HG03457 (cell line): ENCODE measurements at regions not wholly inside any gene's neighbourhood (a gene's known extent, or its start where the extent isn't known, plus 50 kb on each side); places are given as distances from the start of the nearest gene placed in this dataset.

Source experiments
- ATAC-seq: cut with Tn5 transposase; IDR thresholded peaks from one replicate; pipeline ENCODE4 v1.9.1; 2021; ENCODE audit warnings: moderate number of reproducible peaks; ENCODE audit not compliant: unreplicated experiment

DNA sequence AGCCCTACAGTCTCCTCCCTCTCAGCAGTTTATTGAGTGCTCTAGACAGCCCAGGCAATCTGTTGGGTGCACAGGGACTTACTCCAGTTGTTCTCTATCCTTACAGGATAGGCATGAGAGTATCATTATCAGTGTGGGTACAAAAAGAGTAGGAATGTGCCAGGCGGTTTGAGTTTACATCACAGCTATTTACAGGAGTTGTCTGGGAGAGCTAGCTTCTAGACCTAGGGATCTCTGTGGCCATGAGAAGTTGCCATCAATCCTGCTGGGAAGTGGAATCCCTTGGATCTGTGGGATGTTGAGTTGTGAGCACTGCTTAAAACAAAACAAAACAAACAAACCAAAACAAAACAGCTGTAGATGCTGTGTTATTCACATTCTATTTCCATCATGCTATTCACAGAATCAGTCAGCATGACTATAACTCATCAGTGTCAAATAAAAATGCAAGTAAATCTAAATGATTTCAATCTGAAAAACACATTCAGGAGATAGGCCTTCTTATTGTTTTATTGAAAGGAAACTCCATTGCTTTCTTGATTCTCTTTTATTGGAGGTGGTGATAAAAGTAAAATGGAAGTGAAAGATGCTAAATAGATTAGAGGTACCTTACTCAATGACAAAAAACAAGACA lies 552.4 kb upstream of the ZNF608 start:
- ATAC-seq = no peak

DNA sequence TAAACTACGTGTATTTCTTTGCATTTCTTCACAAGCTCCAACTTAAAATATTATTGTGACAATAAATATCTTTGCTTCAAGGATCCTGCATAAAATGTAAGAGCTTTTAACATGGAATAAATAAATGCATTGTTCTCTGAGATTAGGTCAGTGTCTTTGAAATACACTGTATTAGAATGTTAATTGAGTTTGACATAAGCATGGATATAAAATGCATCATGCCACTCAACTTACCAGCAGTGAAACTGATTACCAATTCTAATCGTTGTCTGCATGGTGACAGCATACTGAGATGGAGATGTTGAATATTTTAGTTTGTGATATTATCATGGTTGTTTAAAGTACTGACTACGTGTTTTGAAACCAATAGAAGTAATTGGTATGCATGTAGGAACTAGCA lies 555.3 kb upstream of the ZNF608 start:
- no peak for ATAC-seq

DNA sequence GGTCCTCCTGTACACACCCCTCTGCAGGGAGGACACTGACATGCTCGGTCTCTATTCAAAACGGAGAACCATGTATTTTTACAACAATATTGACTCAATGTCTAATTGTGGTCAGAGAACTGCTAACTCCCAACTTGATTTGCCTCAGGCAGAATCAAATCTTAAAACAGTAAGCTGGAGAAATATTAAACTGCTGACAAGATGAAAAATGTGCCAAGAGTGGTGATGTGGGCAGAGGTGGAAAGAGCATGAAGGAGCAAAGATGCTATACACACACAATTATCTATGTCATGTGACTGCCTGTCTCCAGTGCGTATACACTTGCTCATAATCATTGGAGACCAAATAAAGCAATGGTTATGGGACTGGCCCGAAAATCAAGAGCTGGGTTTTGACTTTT lies 556.1 kb upstream of the ZNF608 start:
- no peak for ATAC-seq

DNA sequence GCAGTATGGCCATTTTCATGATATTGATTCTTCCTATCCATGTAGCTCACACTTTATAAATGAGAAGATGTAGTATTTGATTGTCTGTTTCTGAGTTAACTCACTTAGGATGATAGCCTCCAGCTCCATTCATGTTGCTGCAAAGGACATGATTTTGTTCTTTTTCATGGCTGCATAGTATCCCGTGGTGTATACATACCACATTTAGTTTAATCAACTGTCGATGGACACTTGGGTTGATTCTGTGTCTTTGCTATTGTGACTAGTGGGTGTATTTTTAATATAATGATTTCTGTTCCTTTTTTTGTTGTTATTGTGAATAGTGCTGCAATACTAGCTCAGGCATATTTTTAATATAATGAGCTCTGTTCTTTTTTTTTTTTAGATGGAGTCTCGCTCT lies 560.3 kb upstream of the ZNF608 start:
- no peak for ATAC-seq

DNA sequence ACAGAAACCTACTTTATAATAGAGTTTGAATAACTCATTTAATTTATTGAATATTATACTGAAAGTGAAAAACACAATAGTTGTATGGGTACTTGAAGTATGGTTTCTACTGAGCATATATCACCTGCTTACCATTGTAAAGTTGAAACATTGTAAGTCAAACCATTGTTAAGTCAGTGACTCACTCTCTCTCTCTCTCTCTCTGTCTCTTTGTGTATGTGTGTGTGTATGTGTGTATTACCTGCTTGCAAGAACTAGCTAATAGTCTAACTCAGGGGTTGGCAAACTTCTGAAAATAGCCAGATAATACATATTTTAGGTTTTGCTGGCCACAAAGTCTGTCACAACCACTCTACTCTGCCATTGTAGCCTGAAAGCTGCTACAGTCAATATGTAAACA lies 564.3 kb upstream of the ZNF608 start:
- no peak for ATAC-seq

- no peak for ATAC-seq
These were observed 565.3 kb upstream of the ZNF608 start for GRCh38 chr5:125311743-125312142.

DNA sequence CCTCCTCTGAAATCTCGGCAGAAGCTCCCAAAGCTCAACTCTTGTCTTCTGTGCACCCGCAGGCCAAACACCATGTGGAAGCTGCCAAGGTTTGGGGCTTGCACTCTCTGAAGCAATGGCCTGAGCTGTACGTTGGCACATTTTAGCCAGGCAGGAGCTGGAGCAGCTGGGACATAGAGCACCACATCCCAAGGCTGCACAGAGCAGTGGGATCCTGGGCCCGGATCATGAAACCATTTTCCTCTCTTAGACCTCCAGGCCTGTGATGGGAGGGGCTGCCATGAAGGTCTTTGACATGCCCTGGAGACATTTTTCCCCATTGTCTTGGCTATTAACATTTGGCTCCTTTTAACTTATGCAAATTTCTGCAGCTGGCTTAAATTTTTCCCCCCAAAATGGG lies 567.1 kb upstream of the ZNF608 start:
- ATAC-seq = no peak

DNA sequence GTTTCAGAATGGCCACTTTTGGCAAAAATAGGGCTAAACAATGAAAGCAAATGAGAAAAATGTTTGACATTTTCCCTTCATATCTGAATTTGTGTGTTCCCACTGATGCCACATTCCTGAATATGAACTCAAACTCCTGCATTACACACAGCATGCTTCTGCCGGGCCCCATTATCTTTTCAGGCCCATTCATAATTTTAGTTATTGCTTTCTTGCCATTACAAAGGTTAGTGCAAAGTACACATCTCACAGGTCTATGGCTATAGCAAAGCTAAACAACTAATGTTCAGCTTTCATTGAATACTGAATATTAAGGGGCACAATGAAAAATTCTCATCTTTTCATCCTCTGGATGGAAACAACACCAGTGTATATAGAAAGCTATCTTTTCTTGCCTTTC lies 568.9 kb upstream of the ZNF608 start:
- no peak for ATAC-seq

DNA sequence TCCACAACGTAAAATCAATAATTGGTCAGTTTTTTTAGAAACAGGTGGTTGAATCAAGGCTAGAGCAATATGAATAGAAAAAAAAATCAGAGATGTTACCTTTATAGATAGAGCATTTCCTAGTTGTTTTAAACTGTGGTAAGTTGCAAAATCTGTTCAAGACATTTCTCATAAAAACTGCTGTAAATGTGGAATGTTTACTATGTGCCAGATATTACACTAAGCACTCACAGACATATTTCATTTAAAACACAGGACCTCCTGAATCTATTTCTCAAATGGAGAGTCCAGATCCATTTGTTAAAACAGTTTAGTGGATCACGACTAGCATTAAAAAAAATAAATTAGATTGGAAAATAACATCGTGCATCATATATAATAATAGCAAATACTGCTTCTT lies 570.0 kb upstream of the ZNF608 start:
- no peak for ATAC-seq

GRCh38 chr5:125316915-125317535 lies 570.6 kb upstream of the ZNF608 start:
- ATAC-seq = no peak

DNA sequence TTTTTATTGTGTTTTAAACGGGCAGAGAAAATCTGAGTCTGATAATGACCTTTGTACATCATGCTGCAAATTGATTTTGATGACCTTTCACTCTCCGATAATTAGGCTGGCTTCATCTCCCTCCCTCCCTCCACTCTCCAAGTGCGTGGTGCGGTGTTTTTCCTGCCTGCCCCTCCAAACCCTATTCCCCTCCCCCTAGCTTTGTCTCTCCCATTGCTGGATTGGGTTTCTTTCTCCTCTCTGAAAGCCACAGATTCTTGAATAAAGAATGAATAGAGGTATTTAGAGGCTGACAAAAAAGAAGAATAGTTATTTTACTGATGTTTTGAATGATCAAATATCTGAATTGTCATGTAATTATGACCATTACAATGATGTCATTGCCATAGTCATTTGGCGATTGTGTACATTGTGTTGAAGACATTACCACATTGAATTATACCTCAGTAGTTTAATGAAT lies 571.1 kb upstream of the ZNF608 start:
- ATAC-seq = no peak

DNA sequence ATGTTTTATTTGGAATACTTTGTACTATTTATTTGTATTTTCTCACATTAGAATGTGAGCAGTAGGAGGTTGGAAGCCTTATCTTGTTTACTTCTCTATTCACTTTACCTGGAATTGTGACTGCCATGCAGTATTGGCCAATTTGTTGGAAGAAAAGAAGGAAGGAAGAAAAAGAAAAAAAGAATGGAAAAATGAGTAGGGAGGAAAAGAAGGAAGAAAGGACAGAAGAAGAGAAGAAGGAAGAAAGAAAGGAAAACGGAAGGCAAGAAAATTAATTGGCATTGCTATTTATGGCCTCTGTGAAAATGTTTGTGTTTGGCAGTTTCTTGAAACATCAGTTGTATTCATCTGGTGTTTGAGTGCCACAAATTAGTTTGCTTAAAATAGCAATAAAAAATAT lies 575.2 kb upstream of the ZNF608 start:
- ATAC-seq = no peak

GRCh38 chr5:125323613-125324012 lies 577.2 kb upstream of the ZNF608 start:
- no peak for ATAC-seq

DNA sequence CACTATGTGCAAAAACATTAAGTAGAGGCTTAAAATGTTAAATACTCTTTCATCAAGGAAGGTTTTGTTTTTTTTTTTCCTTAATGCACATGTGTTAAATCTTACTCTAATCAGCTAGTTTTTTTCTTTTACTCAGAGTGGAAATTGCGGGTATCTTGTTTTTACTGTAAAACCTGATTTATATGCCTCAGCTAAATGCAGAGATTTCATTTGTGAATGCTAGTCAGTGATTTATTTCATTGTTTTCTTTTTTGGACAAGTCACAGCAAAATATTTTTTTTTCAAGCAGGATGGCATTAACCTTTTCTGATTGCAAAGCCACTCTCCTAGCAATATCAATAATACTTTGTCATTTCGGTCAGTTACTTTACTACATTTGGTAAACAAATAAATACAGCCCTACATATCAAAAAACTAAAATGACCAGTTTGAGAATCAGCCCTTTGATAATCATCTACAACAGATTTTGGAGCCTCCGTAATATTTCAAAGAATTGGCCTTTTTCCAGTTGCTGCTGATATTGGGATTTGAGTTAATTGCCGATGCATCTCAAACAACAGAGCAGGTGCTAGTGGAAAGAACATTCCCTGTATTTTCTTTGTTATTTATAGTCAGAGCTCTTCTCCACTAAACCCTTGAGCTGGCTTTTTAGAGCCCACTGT lies 579.2 kb upstream of the ZNF608 start:
- ATAC-seq = no peak

DNA sequence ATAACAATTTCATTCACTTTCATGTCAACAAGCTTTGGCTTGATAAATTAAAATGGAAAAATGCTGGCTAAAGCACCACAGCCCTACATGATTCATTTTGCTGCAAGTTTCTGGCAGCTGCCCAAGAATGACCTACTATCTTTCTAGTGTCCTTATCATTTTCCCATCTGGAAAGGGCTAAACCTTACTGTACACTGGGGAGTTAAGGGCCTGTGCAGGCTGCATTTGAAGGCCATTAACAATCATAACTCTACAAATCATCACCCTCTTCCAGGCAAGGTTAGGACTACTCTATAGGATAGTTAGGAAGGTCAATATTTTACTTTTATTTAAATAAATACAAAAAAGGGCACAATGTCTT lies 579.7 kb upstream of the ZNF608 start:
- ATAC-seq = no peak

DNA sequence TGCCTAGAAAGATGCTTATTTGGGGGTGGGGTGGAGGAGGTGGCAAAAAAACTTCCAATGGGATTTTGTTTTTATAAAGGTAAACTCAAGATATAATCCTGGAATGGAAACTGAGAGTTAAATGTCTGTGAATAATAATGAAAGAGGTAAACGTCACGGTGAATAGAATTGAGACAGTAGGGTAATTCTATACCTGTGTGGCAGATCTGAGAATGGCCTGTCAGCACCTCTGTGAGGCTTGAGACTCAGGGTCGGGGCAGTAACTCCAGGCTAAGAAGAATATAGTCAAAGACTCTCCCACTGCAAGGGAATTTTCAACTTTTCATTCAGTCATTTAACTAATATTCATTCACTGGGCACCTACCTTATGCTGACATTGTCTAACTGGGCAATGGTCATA lies 581.2 kb upstream of the ZNF608 start:
- no peak for ATAC-seq

- no peak for ATAC-seq
These were observed 585.7 kb upstream of the ZNF608 start for GRCh38 chr5:125331987-125332598.

DNA sequence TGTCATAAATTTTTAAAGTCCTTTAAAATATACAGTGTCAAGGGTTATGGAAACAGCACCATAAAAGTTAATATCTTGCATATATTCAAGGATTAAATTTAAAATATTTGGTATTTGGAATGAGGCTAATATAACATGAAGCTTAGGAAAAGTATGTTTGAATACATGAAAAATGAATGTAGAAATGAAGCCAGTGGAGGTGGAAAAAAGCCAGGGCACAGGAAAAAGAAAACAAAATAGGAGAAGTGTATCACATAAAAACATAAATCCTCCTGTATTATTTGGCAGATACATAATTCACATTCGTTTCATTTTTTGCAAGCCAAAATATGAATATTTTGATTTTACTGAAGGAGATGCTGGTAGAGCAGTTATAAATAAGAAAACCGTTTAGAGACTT lies 587.0 kb upstream of the ZNF608 start:
- ATAC-seq = no peak

GRCh38 chr5:125336401-125336800 lies 590.0 kb upstream of the ZNF608 start:
- ATAC-seq = no peak

DNA sequence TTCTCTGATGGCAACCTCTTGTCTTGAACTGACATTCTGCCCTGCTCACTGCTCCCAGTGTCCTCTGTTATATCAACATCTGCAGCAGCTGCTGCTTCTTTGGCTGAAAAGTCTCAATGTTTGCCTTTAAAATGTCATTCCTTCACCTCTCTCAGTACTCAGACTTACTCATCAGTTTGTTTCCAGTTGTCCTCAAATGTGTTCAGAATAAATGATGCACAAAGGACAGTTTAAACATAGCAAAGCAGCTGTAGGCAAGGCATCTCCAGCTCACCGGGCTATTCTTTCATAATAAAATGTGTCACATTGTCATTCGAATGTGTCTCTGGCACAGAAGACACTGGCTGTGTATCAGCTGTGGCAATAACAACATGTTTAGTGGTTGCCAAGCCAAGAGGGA lies 590.9 kb upstream of the ZNF608 start:
- no peak for ATAC-seq

DNA sequence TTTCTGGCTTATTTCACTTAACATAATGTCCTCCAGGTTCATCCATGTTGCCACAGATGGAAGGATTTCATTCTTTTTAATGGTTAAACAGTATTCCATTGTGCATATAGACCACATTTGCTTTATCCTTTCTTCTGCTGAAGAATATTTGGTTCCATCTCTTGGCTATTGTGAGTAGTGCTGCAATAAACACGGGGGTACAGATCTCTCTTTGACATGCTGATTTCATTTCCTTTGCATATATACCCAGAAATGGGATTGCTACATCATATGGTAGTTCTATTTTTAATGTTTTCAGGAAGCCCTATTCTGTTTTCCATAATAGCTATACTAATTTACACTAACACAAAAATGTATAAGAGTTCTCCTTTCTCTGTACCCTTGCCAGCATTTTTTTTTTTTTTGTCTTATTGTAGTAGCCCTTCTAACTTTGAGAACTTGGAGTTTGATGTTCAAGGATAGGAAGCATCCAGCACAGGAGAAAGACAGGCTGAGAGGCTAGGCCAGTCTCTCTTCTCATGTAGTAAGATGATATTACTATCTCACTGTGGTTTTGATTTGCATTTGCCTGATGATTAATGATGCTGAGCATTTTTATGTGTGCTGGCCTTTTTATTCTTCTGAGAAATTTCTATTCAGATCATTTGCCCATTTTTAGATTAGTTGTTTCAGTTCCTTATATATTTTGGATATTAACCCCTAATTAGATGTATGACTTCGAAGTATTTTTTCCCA lies 592.2 kb upstream of the ZNF608 start:
- no peak for ATAC-seq
